ENCODE measurements at regions not wholly inside any gene's neighbourhood (a gene's known extent, or its start where the extent isn't known, plus 50 kb on each side); places are given as distances from the start of the nearest gene placed in this dataset.

GRCh38 chr7:70907259-70908247, 224.4 kb upstream of the GALNT17 start:
- DNase-seq, result no peak

- no peak for DNase-seq
Observed at GRCh38 chr7:70913924-70914323, 218.0 kb upstream of the GALNT17 start.

GRCh38 chr7:70915067-70915466, 216.9 kb upstream of the GALNT17 start:
- DNase-seq, result no peak

GRCh38 chr7:70919481-70920073, 212.4 kb upstream of the GALNT17 start:
- no peak for DNase-seq

GRCh38 chr7:70920876-70921275, 211.1 kb upstream of the GALNT17 start:
- DNase-seq, result no peak

- DNase-seq, result no peak
Observed at GRCh38 chr7:70923181-70923845, 208.6 kb upstream of the GALNT17 start.

GRCh38 chr7:70925411-70926115, 206.4 kb upstream of the GALNT17 start:
- DNase-seq, result no peak

- no peak for DNase-seq
Observed at GRCh38 chr7:70926666-70927065, 205.3 kb upstream of the GALNT17 start.

GRCh38 chr7:70935311-70935710, 196.6 kb upstream of the GALNT17 start:
- DNase-seq, result no peak

GRCh38 chr7:70935854-70936253, 196.1 kb upstream of the GALNT17 start:
- DNase-seq, result no peak

- DNase-seq, result no peak
Observed at GRCh38 chr7:70937424-70937823, 194.5 kb upstream of the GALNT17 start.

GRCh38 chr7:70940597-70940996, 191.3 kb upstream of the GALNT17 start:
- DNase-seq, result no peak

- DNase-seq, result no peak
Observed at GRCh38 chr7:70942791-70943190, 189.2 kb upstream of the GALNT17 start.

- DNase-seq, result no peak
Observed at GRCh38 chr7:70944516-70944915, 187.4 kb upstream of the GALNT17 start.

GRCh38 chr7:70947181-70947580, 184.8 kb upstream of the GALNT17 start:
- no peak for DNase-seq

- DNase-seq, result no peak
Observed at GRCh38 chr7:70949862-70950261, 182.1 kb upstream of the GALNT17 start.

GRCh38 chr7:70951271-70951962, 180.5 kb upstream of the GALNT17 start:
- DNase-seq, result no peak

- DNase-seq, result no peak
Observed at GRCh38 chr7:70952311-70952710, 179.6 kb upstream of the GALNT17 start.

- no peak for DNase-seq
Observed at GRCh38 chr7:70953331-70953741, 178.6 kb upstream of the GALNT17 start.

- no peak for DNase-seq
Observed at GRCh38 chr7:70953796-70954195, 178.1 kb upstream of the GALNT17 start.

- DNase-seq, result no peak
Observed at GRCh38 chr7:70972693-70973092, 159.3 kb upstream of the GALNT17 start.

GRCh38 chr7:70975754-70976153, 156.2 kb upstream of the GALNT17 start:
- no peak for DNase-seq

All from activated CD4-positive, alpha-beta T cell treated with anti-CD3 and anti-CD28 coated beads, Interleukin-2, amount 50 U/mL, for 4 hours (primary cell).